NCI-H345 (cell line): ENCODE measurements at regions not wholly inside any gene's neighbourhood (a gene's known extent, or its start where the extent isn't known, plus 50 kb on each side); places are given as distances from the start of the nearest gene placed in this dataset.
"Not testable (repeated sequence)": the region's sequence is repeated elsewhere in the genome, so short reads cannot be mapped to it uniquely, and the experiment has no call there.

ENCODE experiments used
- DNase-seq: peaks from one replicate; lab custom pipeline; 2025; lab: John Stamatoyannopoulos, UW

DNA sequence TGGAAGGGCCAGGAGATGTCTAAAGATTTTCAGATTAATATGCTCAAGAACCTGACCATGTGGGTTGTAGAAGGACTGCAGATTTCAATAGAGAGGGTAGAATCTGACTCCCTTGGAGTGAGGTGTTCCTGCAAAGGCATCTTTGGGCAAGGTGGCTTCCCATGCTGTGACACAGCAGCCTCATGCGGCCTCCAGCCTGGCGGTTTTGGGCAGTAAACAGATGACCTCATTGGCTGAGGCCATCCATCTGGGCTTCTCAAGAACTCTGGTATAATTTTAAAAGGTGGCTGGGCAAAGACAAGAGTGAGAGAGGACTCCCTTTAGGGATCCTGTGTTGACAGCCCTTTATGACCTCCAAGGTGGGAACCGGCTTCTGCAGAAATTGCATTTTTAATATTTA is 90.3 kb upstream of the ERCC6L2 start:
- no peak for DNase-seq

DNA sequence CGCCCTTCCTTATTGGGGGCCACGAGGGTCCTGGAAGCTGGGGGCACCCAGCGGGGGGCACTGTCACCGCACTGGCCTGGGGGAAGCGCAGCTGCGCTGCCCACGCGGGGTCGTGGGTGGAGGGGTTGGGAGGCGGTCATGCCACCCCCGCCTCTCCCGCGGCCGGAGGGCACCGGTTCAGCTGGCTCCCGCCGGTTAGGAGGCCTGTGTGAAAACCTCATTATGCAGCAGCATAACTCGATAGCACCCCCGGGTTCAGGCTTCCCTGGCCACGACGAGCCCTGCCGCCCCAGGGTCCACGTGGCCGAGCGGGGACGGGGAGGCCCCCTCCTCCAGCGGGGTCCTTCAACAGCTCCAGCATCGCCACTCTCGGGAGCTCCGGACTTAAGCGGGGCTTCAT is 91.2 kb upstream of the ERCC6L2 start:
- DNase-seq: no peak

GRCh38 chr9:95783426-95783975 is 92.0 kb upstream of the ERCC6L2 start:
- DNase-seq: no peak

DNA sequence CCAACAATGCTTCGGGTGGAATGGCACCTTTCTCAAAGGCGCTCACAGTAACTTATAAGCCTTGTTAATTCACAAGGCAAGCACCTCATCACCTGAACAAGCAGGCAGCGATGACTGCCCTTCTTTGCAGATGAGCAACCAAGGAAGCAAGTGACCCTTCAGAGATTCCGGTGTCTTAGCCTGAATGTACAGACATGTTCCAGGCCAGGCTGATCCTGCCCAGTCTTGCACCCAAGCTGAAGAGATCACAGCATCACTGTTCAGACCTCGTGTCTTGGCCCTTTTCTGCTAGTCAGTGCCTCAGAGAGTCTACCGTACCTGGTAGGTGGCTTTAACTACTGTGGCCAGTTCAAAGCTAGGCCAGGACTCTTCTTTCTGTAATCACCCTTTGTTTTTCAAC is 94.7 kb upstream of the ERCC6L2 start:
- DNase-seq: no peak

DNA sequence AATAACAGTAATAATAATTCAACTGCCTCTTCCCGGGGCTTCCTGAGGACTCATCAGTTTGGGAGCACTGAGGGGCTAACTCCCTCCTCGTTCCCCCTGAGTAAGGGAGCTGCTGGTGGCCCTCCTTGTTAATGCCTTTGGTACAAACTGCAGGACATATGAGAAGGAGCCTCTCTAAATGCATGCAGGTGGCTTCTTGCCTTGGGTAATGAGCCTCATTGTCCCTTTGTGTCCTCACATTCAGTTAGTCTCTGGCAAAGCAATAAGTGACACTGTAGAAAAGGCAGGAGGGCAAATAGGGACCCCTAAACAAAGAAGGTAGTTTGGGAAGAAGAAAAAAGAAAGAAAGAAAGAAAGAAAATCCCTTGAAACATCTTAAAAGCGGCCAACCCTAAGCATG is 95.4 kb upstream of the ERCC6L2 start:
- no peak for DNase-seq

GRCh38 chr9:95779597-95779996 is 95.9 kb upstream of the ERCC6L2 start:
- not testable (repeated sequence) for DNase-seq

GRCh38 chr9:95778957-95779356 is 96.5 kb upstream of the ERCC6L2 start:
- no peak for DNase-seq

DNA sequence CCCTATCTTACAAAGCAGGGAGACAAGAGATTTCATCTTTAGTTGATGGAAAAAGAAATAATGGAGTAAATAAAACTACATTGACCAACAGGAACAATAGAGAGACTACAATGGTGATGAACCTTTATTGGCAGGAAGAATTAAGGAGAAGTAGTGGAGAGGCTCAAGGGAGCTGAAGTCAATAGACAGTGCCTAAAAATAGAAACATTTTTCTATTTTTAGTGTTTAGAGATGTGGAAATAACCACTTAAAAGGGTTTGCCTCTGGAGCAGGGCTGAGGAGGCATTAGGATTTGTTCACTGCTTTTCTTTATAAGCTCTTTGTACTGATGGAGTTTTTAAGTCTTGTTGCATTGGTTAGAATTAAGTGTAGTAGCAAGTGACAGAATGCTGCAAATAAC is 98.4 kb upstream of the ERCC6L2 start:
- no peak for DNase-seq

DNA sequence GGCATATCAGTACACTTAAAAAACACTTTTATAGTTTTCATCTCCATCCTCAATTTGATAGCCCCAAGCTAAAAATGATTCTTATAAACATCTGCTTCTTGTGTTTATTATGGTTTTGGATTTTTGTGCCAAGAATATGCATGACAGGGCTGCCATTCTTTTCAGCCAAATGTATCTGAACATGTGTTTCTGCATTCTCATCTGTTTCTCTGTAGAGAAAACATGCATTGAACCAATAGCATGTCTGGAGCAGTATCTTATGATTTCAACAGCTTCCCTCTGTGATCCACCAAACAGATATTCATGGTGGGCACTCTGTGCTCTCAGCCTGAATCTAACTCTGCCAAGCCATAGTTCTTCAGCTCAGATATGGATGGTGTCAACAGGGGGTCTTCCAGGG is 99.3 kb upstream of the ERCC6L2 start:
- DNase-seq: no peak

GRCh38 chr9:95775191-95775590 is 100.3 kb upstream of the ERCC6L2 start:
- no peak for DNase-seq

- DNase-seq: no peak
These were observed 102.5 kb upstream of the ERCC6L2 start for GRCh38 chr9:95773053-95773418.

- no peak for DNase-seq
These were observed 103.0 kb upstream of the ERCC6L2 start for GRCh38 chr9:95772320-95773052.

DNA sequence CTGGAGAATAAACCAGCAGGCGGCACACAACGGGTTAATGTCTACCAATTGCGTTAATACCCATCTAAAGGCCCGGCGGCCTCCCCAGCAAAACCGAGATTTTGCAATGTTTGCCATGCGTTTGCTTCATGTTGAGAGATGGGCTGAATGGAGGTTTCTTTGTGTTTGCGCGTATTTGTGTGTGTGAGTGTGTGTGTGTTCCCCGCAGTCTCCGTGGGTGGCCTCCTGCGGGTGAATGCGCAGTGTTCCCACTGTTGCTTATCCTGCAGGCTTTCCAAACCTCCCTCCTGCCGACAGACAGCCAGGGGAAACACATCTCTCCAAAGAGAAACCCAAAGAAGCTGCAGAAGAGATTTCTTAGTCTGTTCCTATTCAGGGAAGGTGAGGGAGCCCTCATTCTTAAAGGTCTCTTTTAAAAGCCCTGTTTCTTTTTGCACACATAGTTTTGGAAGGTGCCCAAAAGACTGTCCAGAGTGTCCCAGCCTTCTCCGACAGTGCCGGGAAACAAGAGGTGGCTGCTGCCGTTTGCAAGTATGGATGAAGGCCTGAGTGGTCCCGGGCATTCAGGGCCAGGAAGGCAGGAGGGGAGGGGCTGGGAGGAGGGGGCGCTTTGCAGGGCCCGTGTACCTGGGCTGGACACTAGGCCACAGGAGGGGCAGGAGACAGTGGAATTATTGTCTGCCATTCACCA is 103.8 kb upstream of the ERCC6L2 start:
- peak; percentile 32 for DNase-seq

- no peak for DNase-seq
These were observed 104.8 kb upstream of the ERCC6L2 start for GRCh38 chr9:95770653-95771131.

GRCh38 chr9:95769909-95770433 is 105.5 kb upstream of the ERCC6L2 start:
- no peak for DNase-seq

DNA sequence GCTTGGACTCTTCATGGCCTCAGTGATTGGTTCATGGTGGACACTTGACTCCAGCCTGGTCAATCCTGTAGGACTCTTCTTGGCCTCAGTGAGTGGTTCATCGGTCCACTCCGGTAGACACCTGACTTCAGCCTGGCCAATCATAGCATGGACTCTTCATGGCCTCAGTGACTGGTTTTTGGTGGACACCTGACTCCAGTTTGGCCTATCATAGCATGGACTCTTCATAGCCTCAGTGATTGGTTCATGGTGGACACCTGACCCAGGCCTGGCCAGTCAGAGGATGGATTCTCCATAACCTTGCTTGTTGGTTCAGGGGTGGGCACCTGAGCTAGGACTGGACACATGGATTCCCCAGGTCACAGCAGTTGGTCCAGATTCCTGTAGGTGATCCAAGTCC is 106.0 kb upstream of the ERCC6L2 start:
- no peak for DNase-seq

DNA sequence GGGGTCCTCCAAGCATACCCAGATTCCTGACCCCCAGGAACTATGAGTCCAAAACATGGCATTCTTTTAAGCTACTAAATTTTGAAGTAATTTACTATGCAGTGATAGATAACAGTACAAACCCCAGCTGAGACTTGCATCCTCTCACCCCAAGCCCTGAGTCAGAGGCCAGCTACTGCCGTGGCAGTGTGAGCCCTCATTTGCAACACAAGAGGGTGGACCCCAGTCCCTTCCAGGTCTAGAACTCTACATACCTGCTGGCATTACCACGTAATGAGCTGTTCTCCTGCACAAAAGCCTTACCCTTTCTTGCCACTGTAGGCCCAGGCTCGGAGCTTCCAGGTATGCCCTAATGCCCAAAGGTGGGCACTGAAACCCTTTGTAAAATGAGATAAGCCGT is 108.6 kb upstream of the ERCC6L2 start:
- no peak for DNase-seq

- DNase-seq: peak; percentile 37
These were observed 110.8 kb upstream of the ERCC6L2 start for GRCh38 chr9:95764533-95765319.

DNA sequence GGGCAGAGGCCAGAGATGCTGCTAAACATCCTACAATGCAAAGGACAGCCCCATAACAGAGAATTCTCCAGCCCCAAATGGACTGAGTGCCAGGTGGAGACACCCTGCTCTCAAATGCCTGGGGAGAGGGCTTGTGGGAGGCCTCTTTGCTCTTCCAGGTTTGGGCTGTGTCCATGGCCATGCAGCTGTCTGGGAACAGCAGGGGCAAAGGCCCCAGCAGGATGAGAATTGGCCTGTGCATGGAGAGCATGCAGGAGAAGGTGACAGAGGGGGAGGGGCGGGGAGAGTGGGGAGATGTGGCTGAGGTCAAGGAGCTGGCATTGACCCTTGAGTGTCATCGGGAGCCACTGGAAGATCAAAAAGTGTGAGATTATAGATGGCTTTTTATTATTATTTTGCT is 111.5 kb upstream of the ERCC6L2 start:
- no peak for DNase-seq

DNA sequence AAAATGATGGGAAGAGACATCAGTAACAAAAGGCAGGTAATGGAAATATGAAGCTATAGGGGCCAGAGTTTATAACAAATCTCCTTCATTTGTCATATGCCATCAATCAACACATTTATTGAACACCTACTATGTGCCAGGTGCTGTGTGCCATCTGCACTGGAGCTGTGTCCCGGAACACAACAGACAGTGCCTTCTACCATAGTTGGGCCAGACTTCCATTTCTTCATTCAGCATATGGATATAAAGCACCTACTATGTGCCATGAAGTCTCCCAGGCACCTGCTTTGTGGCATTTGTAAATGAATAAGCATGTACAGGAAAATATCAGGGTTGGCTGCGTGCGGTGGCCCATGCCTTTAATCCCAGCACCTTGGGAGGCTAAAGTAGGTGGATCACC is 112.5 kb upstream of the ERCC6L2 start:
- DNase-seq: no peak

DNA sequence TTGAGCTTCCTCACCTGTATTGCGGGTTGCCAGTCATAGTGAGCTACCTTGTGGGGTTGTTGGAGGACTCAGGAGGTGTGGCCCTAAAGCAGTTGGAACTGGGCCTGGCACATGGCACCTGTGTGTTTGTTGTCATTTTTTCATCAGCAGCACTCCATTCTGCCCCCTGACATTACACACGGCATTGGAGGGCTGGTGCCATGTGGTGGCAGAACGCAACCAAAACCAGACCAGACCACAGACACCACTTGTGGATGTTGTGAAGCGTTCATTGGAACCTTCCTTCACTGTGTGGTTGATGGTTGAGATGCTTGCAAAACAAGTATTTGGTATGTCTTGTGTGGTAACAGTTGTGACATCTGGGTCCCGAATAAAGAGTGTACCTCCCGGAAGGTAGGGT is 113.2 kb upstream of the ERCC6L2 start:
- DNase-seq: no peak

DNA sequence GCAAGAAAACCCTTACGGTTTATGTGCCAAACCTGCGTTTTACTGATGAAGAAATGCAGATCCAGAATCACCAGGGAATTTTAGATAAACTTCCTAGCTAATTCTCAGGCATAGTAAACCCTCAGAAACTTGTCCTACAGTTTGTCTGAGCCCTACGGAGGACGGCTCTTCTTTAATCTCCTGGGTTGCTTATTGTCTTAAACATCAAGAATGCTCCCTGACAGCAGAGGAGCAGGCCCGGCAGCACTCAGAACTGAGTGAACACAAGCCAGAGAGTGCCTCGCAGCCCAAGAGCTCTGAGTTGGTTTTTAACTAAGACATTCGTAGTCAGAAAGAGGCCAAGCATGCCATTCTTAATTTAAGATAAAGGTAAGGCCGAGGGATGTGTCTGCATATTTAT is 114.7 kb upstream of the ERCC6L2 start:
- no peak for DNase-seq
